ENCODE measurements at regions not wholly inside any gene's neighbourhood (a gene's known extent, or its start where the extent isn't known, plus 50 kb on each side); places are given as distances from the start of the nearest gene placed in this dataset.
"Not testable (repeated sequence)": the region's sequence is repeated elsewhere in the genome, so short reads cannot be mapped to it uniquely, and the experiment has no call there.

- H3K27ac ChIP-seq; DNase-seq (ENCODE audit: low read depth, low spot score): not testable (repeated sequence)
Measured at GRCh38 chr1:83194610-83195009, 804.3 kb downstream of the TTLL7 start.

DNA sequence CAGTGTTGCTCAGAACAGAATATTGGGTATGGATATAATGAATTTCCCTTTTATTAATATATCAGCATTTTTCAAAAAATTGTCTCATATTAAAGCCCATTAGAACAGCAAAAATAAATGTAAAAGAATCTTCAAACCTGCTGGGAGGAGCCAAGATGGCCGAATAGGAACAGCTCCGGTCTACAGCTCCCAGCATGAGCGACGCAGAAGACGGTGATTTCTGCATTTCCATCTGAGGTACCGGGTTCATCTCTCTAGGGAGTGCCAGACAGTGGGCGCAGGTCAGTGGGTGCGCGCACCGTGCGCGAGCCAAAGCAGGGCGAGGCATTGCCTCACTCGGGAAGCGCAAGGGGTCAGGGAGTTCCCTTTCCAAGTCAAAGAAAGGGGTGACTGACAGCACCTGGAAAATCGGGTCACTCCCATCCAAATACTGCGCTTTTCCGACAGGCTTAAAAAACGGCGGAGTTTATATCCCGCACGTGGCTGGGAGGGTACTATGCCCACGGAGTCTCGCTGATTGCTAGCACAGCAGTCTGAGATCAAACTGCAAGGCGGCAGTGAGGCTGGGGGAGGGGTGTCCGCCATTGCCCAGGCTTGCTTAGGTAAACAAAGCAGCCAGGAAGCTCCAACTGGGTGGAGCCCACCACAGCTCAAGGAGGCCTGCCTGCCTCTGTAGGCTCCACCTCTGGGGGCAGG, 816.8 kb downstream of the TTLL7 start:
- peak; percentile 3 for DNase-seq (ENCODE audit: low read depth, low spot score)
- H3K27ac ChIP-seq, result peak overlapping the region; percentile 78

DNA sequence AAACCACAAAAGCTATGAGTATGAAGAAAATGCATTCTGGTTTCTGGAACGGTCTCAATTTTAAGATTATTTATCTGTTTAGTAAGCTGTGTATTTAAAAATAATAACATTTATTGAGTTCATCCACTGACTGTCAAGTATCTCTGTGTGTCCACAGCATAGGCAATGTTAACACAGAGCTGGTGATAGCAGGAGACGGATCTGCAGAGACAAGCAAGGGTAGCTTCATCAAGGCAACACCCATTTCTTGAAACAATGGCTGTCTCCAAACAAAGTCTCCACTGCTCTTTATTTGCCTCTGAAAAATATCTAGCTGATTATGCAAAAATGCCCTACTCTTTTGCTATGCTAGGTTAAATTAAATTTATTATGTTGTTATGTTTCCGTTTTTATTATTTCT, 818.3 kb downstream of the TTLL7 start:
- not testable (repeated sequence) for H3K27ac ChIP-seq

DNA sequence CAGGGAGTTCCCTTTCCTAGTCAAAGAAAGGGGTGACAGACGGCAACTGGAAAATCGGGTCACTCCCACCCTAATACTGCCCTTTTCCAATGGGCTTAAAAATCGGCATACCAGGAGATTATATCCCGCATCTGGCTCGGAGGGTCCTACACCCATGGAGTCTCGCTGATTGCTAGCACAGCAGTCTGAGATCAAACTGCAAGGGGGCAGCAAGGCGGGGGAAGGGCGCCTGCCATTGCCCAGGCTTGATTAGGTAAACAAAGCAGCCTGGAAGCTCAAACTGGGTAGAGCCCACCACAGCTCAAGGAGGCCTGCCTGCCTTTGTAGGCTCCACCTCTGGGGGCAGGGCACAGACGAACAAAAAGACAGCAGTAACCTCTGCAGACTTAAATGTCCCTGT, 831.3 kb downstream of the TTLL7 start:
- DNase-seq (ENCODE audit: low read depth, low spot score); H3K27ac ChIP-seq: not testable (repeated sequence)

More for the DNA sequence above, 818.3 kb downstream of the TTLL7 start:
- DNase-seq (ENCODE audit: low read depth, low spot score), result not testable (repeated sequence)

DNA sequence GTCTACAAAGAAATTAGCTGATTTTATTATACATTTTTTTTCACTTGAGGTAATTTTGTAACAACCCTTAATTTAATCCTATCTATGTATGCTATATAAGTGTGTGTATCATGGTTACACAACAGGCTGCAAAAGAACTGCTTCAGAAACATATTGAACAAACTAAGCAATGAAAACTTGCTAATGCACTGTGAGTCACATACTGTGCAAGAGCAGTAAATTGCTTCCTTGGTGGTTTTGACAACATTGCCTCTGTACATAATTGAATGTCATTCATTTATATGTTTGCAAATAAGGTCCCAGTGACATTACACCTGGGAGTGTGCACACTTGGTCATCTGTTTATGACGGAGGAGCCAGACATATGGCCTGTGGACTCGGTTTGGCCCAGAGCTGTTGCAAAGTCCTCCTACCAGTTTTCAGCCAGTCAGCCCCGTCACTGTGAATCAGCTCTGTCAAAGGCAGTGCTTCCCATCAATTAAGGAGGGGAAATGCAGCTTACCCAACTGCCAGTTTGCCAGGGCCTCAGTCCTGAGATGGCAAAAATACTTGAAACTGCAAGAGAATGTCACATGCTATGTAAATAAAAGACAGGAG, 835.0 kb downstream of the TTLL7 start:
- peak overlapping the region; percentile 53 for H3K27ac ChIP-seq
- DNase-seq (ENCODE audit: low read depth, low spot score), result peak; percentile 26

DNA sequence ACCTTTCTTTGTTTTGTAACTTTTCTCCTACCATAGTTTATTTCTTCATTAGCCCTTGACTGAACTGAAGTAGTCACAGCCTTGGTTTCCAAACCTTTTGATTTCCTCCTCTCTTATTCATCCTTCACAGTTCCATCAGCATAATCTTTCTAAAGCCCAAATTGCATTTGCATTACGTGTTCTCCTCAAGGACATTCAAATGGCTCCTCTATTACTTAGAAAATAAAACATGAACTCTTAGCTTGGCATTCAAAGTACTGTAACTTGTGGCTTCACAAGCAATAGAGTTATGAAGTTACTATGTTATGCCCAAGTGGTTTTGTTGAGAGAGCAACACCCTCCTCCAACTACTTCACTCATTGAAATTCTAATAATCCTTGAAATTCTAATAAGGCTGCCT, 840.0 kb downstream of the TTLL7 start:
- H3K27ac ChIP-seq; DNase-seq (ENCODE audit: low read depth, low spot score): not testable (repeated sequence)

GRCh38 chr1:83154306-83154705, 844.6 kb downstream of the TTLL7 start:
- peak overlapping the region; percentile 63 for H3K27ac ChIP-seq
- peak; percentile 68 for DNase-seq (ENCODE audit: low read depth, low spot score)

DNA sequence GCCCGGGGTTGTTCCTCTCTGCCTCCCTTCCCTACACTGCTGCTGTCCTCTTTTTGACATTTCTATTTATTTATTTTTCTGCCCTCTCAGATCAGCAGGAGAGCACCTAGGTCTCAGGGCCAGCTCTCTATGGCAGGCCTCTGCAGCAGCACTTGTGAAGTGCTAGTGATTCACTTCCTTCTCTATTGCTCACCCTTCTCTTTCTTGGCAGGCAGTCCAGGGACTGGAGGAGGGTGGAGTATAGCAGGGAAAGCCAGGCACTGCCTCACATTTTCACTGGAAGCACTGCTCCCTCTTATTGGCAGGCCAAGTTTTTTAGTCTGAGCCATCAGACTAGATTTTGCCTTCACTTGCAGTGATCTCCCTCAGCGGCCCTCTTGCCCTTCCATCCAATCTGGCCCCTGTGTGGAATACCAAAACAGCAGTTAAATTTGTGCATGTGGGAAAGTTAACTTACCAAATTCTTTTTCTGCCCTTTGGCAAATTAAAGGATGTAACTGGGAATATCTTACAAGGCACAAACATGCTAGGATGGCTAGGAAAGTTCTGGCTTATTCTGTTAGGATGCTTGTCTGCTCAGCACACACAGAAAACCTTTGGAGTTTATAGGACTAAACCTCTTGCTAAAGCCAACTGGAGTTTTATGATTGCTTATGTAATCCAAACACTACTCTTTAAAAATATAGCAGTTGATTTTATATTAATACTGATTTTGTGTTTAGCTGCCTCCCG, 847.6 kb downstream of the TTLL7 start:
- peak overlapping the region; percentile 54 for H3K27ac ChIP-seq
- DNase-seq (ENCODE audit: low read depth, low spot score), result peak; percentile 31

DNA sequence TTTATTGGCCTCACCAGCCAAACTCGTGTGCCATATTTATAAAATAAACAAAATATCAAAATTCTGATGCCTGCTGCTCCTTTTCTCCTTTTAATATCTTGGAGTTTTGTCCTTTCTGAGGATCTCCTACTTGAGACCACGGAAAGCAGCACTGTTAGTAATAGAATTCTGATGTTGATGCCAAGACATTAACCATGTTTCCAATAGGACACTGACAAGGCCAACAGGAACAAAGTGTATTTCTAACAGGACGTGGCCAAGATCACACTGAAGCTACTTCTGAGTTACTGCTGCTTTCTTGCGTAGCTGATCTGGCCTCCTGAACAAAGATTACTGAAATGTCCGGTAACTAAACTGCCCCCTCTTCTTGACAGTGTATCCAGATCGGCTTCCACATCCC, 848.5 kb downstream of the TTLL7 start:
- not testable (repeated sequence) for DNase-seq (ENCODE audit: low read depth, low spot score)

DNA sequence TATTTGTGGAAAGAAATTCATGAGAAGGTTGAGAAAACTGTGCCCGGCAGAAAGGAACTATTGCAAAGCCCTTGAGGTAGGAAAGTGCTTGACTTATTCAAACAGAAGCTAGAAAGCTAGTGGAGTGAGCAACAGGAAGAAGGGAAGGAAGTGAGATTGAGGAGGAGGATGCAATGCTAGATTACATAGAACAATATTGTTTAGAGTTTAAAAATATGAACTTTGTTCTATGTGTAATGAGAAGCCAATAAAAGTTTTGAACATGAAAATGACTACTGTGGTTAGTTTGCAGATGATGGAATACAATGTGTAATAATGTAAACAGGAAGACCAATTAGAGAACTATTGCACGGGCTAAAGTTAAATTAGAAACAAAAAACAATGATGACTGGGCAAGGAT, 853.1 kb downstream of the TTLL7 start:
- H3K27ac ChIP-seq; DNase-seq (ENCODE audit: low read depth, low spot score): not testable (repeated sequence)

More for the DNA sequence above, 848.5 kb downstream of the TTLL7 start:
- H3K27ac ChIP-seq, result peak overlapping the region; percentile 54

DNA sequence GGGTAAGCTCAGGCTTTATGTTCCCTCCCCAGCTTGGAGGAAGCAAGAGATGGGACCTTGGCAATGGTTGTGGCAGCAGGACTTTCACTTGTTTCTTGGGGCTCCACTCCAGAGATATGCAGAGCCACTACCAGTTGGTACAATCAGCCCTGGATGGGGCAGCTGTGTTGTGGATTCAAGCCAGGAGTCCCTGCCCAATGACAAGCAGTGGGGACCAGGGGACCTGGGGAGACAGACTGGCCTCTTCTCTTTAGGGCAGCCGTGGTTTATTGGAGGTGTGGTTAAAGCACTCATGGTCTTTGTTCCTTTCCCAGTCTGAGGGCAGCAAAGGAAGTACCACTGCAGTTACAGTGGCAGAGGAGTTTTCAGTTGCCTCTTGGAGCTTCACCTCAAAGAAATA, 856.1 kb downstream of the TTLL7 start:
- H3K27ac ChIP-seq, result not testable (repeated sequence)

DNA sequence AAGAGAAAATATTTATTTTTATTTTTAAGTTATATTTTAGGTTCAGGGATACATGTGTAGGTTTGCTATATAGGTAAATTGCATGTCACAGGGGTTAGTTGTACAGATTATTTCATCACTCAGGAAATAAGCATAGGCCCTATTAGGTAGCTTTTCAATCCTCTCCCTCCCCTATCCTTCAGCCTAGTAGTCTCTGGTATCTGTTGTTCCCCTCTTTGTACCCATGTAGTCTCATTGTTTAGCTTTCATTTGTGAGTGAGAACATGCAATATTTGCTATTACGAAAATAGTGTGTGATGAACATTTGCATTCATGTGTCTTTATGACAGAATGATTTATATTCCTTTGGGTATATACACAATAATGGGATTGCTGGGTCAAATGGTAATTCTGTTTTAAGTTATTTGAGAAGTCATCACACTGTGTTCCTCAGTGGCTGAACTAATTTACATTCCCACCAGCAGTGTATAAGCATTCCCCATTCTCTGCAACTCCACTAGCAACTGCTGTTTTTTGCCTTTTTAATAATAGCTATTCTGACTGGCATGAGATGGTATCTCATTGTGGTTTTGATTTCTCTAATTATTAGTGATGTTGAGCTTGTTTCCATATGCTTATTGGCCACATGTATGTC, 863.3 kb downstream of the TTLL7 start:
- not testable (repeated sequence) for DNase-seq (ENCODE audit: low read depth, low spot score)
- H3K27ac ChIP-seq, result peak overlapping the region; percentile 25

More for the DNA sequence above, 856.1 kb downstream of the TTLL7 start:
- not testable (repeated sequence) for DNase-seq (ENCODE audit: low read depth, low spot score)

- peak; percentile 43 for DNase-seq (ENCODE audit: low read depth, low spot score)
- peak overlapping the region; percentile 25 for H3K27ac ChIP-seq
Measured at GRCh38 chr1:83134322-83135014, 864.5 kb downstream of the TTLL7 start.

DNA sequence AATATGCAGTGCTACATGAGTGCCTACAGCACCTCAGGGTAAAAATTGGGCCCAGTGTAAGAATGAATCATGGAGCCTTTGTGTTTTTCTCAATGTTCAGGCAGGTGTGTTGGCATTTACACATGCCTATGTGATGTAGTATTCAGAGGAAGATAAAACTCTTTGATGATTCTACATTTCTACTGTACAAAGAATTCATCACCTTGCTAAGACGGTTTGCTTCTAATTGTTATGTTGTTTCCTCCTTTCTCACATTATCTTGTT, 867.3 kb downstream of the TTLL7 start:
- H3K27ac ChIP-seq, result peak overlapping the region; percentile 23

GRCh38 chr1:83130886-83131691, 867.8 kb downstream of the TTLL7 start:
- peak overlapping the region; percentile 23 for H3K27ac ChIP-seq
- no peak for DNase-seq (ENCODE audit: low read depth, low spot score)

More for the DNA sequence above, 867.3 kb downstream of the TTLL7 start:
- peak; percentile 53 for DNase-seq (ENCODE audit: low read depth, low spot score)

DNA sequence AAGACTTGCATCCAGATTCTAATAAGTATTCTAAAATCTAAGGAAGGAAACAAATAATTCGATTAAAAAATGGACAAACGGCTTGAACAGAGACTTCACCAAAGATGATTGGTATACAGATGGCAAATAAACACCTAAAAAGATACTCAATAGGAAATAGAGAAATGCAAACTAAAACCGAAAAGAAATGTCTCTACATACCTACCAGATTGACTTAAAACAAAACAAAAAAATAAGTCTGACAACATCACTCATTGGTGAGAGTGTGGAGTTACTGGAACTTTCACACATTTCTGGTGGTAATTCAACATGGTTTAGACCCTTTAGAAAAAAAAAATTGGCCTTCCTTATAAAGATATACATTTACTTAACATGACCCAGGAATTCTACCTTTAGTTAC, 869.8 kb downstream of the TTLL7 start:
- H3K27ac ChIP-seq, result no peak overlapping the region
- DNase-seq (ENCODE audit: low read depth, low spot score), result no peak

DNA sequence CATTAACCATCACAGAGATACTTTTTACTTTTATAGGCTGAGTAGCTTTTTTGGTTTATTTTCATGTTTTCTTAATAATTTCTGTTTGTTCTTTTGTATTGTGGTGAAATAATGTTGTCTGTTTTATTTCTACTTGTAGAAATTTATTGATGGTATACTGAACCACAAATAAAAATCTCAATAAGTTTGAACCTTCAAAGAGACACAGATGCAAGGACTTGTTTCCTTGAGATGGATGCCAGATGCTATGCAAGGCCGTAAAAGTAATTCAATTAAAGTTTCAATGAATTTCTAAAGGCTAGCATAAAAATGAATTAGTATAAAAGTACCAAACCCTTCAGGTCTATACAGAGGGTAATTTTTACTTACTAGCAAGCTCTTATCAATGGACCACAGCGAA, 873.5 kb downstream of the TTLL7 start:
- no peak for DNase-seq (ENCODE audit: low read depth, low spot score)
- no peak overlapping the region for H3K27ac ChIP-seq

- no peak for DNase-seq (ENCODE audit: low read depth, low spot score)
- H3K27ac ChIP-seq, result no peak overlapping the region
Measured at GRCh38 chr1:83123019-83123418, 875.9 kb downstream of the TTLL7 start.

- DNase-seq (ENCODE audit: low read depth, low spot score), result no peak
- no peak overlapping the region for H3K27ac ChIP-seq
Measured at GRCh38 chr1:83118472-83118871, 880.5 kb downstream of the TTLL7 start.
